ENCODE measurements at regions not wholly inside any gene's neighbourhood (a gene's known extent, or its start where the extent isn't known, plus 50 kb on each side); places are given as distances from the start of the nearest gene placed in this dataset.

- H3K27ac ChIP-seq: no peak overlapping the region
- no peak for TF ChIP-seq CTCF (conservative IDR thresholded peaks at IDR 0.05)
Observed at GRCh38 chr4:108331905-108332632, 163.3 kb upstream of the LEF1 start.

- no peak overlapping the region for H3K27ac ChIP-seq
- no peak for TF ChIP-seq CTCF (conservative IDR thresholded peaks at IDR 0.05)
Observed at GRCh38 chr4:108328383-108328732, 159.6 kb upstream of the LEF1 start.

- TF ChIP-seq CTCF (conservative IDR thresholded peaks at IDR 0.05): no peak
- no peak overlapping the region for H3K27ac ChIP-seq
Observed at GRCh38 chr4:108327642-108328382, 159.1 kb upstream of the LEF1 start.

GRCh38 chr4:108325561-108325960 lies 156.8 kb upstream of the LEF1 start:
- no peak for TF ChIP-seq CTCF (conservative IDR thresholded peaks at IDR 0.05)
- no peak overlapping the region for H3K27ac ChIP-seq

- H3K27ac ChIP-seq: no peak overlapping the region
- TF ChIP-seq CTCF (conservative IDR thresholded peaks at IDR 0.05): no peak
Observed at GRCh38 chr4:108324450-108324849, 155.7 kb upstream of the LEF1 start.

GRCh38 chr4:108322497-108322896 lies 153.8 kb upstream of the LEF1 start:
- no peak overlapping the region for H3K27ac ChIP-seq
- TF ChIP-seq CTCF (conservative IDR thresholded peaks at IDR 0.05): no peak

GRCh38 chr4:108320061-108320460 lies 151.3 kb upstream of the LEF1 start:
- no peak overlapping the region for H3K27ac ChIP-seq
- TF ChIP-seq CTCF (conservative IDR thresholded peaks at IDR 0.05): no peak
